ENCODE measurements at regions not wholly inside any gene's neighbourhood (a gene's known extent, or its start where the extent isn't known, plus 50 kb on each side); places are given as distances from the start of the nearest gene placed in this dataset.

DNA sequence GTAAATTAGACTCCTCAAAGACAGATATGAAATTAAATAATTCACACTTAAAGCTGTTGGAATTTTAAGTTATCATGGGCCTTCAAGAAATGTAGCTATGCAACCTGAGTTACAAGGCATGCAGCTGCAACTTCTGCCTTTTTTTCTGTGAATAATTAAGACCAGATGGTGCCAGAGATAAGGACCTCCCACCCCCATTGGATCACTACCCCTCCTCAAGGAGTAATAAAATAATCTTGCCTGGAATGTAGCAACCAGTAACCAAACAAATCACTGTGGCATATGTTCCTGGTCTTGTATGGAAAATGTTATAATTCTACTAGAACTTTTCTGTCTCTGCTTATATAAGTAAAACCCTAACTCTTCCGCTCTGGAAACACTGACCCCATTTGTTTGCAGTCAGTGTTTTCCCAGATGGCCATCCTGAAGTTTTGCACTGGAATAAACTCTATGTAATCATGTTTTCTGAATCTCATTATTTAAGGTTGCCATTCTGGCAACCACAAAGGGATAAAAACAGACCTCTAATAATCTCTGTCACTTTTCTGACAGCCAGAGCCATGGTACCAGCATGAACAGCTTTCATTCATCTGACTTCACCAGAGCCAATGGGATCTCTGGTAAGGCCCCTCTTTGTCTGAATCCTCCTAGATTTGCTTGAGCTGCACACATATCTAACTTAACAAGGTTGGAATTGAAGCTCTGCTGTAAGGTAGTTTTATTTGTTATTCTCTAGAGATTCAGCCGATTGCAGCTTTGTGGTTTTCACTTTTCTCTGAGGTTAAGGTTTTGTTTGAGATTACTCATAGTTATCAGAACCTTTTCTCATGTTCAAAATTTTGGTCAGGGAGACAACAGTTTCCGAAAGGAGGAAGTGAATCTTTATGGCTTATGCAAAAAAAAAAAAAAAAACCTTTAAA lies 274.6 kb downstream of the NAF1 start:
- Histone ChIP-seq H3K27ac (no peak overlapping the region), H3K36me3 (no peaks in the 10 kb centered on the region), H3K4me3 (no peak overlapping the region), H3K9me3 (ENCODE audit: low read depth) (no peaks in the 10 kb centered on the region), H3K4me1 (ENCODE audit: low read depth) (no peaks in the 10 kb centered on the region), H3K27me3 (no peaks in the 10 kb centered on the region)
- DNase-seq (ENCODE audit: low read depth in 1 of 2, low spot score in 1 of 2), result no peak
- TF ChIP-seq, protein P1, sequence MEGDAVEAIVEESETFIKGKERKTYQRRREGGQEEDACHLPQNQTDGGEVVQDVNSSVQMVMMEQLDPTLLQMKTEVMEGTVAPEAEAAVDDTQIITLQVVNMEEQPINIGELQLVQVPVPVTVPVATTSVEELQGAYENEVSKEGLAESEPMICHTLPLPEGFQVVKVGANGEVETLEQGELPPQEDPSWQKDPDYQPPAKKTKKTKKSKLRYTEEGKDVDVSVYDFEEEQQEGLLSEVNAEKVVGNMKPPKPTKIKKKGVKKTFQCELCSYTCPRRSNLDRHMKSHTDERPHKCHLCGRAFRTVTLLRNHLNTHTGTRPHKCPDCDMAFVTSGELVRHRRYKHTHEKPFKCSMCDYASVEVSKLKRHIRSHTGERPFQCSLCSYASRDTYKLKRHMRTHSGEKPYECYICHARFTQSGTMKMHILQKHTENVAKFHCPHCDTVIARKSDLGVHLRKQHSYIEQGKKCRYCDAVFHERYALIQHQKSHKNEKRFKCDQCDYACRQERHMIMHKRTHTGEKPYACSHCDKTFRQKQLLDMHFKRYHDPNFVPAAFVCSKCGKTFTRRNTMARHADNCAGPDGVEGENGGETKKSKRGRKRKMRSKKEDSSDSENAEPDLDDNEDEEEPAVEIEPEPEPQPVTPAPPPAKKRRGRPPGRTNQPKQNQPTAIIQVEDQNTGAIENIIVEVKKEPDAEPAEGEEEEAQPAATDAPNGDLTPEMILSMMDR (IDR thresholded peaks at IDR 0.05; ENCODE audit: low read depth, low read length), result no peak

DNA sequence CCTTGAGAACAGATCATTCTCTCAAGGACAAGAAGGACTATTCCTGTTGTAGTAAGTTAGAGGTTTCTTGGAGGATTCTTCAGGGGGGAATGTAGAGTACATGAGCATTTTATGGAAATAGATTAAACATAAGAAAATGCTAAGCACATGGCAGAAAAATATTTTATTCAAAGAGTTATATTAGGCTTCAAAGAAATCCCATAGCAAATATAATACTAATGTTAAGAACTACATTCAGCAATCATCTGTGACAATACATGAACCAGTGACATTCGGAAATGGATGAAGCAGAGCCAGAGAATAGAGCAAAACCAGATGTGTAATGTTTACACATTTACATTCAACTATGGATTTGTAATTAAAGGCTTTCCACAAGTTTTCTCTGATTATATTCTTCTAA lies 288.6 kb downstream of the NAF1 start:
- TF ChIP-seq, protein P1 (IDR thresholded peaks at IDR 0.05; ENCODE audit: low read depth, low read length), result no peak
- Histone ChIP-seq H3K36me3 (no peaks in the 10 kb centered on the region), H3K27ac (no peak overlapping the region), H3K27me3 (no peaks in the 10 kb centered on the region), H3K4me1 (ENCODE audit: low read depth) (no peaks in the 10 kb centered on the region), H3K4me3 (no peak overlapping the region), H3K9me3 (ENCODE audit: low read depth) (no peaks in the 10 kb centered on the region)
- no peak for DNase-seq (ENCODE audit: low read depth in 1 of 2, low spot score in 1 of 2)

DNA sequence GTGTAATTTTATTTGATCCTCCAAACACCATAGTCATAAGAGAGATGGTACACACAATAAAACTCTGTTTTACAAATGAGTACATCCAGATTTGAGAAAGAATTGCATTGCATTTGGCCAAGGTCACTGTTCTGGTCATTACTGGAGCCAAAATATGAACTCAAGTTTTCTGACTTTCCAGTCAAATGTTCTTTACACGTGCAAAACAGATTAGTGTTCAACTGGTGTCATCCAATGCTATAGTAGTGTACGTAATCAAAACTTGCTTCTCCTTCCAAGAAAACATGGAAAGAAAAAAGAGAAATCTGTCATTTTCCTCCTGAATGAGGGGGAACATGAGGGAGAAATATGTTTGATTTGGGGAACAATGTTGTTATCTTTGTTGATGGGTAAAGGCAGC lies 291.9 kb downstream of the NAF1 start:
- Histone ChIP-seq H3K36me3 (no peaks in the 10 kb centered on the region), H3K27ac (no peak overlapping the region), H3K9me3 (ENCODE audit: low read depth) (no peaks in the 10 kb centered on the region), H3K4me1 (ENCODE audit: low read depth) (no peaks in the 10 kb centered on the region), H3K4me3 (no peak overlapping the region), H3K27me3 (no peaks in the 10 kb centered on the region)
- TF ChIP-seq, protein P1 (IDR thresholded peaks at IDR 0.05; ENCODE audit: low read depth, low read length), result no peak
- DNase-seq (ENCODE audit: low read depth in 1 of 2, low spot score in 1 of 2), result no peak

DNA sequence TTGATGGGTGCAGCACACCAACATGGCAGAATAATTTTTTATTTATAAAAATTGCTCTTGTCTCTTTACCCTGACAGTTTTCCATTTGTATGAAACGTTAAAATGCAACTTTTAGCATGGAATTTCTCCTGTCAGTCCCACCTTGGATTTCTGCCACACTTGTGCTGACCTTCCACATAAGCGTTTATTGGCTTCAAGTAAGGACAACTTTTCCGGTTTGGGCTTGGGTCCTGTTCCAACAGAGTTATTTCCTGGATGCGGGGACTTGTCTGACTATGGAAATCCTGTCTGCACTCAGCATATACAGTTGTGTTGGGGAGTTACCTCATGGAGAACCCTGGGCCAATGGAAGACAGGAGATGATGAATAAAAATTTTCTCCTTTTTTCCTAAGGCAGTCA lies 294.7 kb downstream of the NAF1 start:
- DNase-seq (ENCODE audit: low read depth in 1 of 2, low spot score in 1 of 2), result peak in 1 of 2 donors; percentile 3
- H3K4me1 ChIP-seq (ENCODE audit: low read depth), result no peaks in the 10 kb centered on the region
- no peak overlapping the region for H3K27ac ChIP-seq
- no peak overlapping the region for H3K4me3 ChIP-seq
- TF ChIP-seq, protein P1 (IDR thresholded peaks at IDR 0.05; ENCODE audit: low read depth, low read length), result no peak
- no peaks in the 10 kb centered on the region for H3K9me3 ChIP-seq (ENCODE audit: low read depth)
- no peaks in the 10 kb centered on the region for H3K36me3 ChIP-seq
- no peaks in the 10 kb centered on the region for H3K27me3 ChIP-seq

DNA sequence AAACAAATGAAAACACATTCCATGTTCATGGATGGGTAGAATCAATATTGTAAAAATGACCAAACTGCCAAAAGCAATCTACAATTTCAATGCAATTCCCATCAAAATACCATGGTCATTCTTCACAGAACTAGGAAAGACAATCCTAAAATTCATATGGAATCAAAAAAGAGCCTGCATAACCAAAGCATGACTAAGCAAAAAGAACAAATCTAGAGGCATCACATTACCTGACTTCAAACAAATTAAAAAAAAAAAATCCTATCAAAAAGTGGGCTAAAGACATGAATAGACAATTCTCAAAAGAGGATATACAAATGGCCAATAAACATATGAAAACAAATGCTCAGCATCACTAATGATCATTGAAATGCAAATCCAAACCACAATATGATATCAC lies 297.5 kb downstream of the NAF1 start:
- Histone ChIP-seq H3K27ac (no peak overlapping the region), H3K36me3 (no peaks in the 10 kb centered on the region), H3K9me3 (ENCODE audit: low read depth) (no peaks in the 10 kb centered on the region), H3K4me3 (no peak overlapping the region), H3K27me3 (no peaks in the 10 kb centered on the region), H3K4me1 (ENCODE audit: low read depth) (no peaks in the 10 kb centered on the region)
- TF ChIP-seq, protein P1 (IDR thresholded peaks at IDR 0.05; ENCODE audit: low read depth, low read length), result no peak
- no peak for DNase-seq (ENCODE audit: low read depth in 1 of 2, low spot score in 1 of 2)
